Activated CD8-positive, alpha-beta memory T cell treated with anti-CD3 and anti-CD28 coated beads, Interleukin-2, amount 10 ng/mL, durations not matched to agents 7 days and 5 days (primary cell): ENCODE measurements at regions not wholly inside any gene's neighbourhood (a gene's known extent, or its start where the extent isn't known, plus 50 kb on each side); places are given as distances from the start of the nearest gene placed in this dataset.
"Not testable (repeated sequence)": the region's sequence is repeated elsewhere in the genome, so short reads cannot be mapped to it uniquely, and the experiment has no call there.

Source experiments
- ATAC-seq: fragments of 150-1000 bp; cut with Tn5 transposase; one replicate; pipeline ENCODE4 v1.10.0; 2021; ENCODE audit warnings: moderate library complexity
- CTCF ChIA-PET: fragments of 350-600 bp; sonication (Branson Sonifier 250); formaldehyde crosslinking; loops from one replicate; lab custom pipeline; 2021; ENCODE audit warnings: antibody characterized with exemption; lab: Charles Lee
- DNase-seq: peaks from one replicate; pipeline ENCODE4 v3.0.0-alpha.2; 2020
- H3K27ac Mint-ChIP-seq: one replicate; pipeline ENCODE4 v1.8.0; 2021; ENCODE audit warnings: mild to moderate bottlenecking, mixed read lengths
- H3K27me3 Mint-ChIP-seq: one replicate; pipeline ENCODE4 v1.8.0; 2021; ENCODE audit warnings: mixed read lengths
- H3K36me3 Mint-ChIP-seq: one replicate; pipeline ENCODE4 v1.8.0; 2021; ENCODE audit warnings: mild to moderate bottlenecking, mixed read lengths
- H3K4me1 Mint-ChIP-seq: one replicate; pipeline ENCODE4 v1.8.0; 2021; ENCODE audit warnings: mixed read lengths
- H3K4me3 Mint-ChIP-seq: one replicate; pipeline ENCODE4 v1.8.0; 2021; ENCODE audit warnings: mild to moderate bottlenecking, moderate library complexity, mixed read lengths
- H3K9me3 Mint-ChIP-seq: one replicate; pipeline ENCODE4 v1.8.0; 2022; ENCODE audit warnings: low read depth, mixed read lengths

GRCh38 chr4:9696561-9696960 is 84.9 kb upstream of the DRD5 start:
- H3K36me3 Mint-ChIP-seq, H3K27me3 Mint-ChIP-seq, H3K4me3 Mint-ChIP-seq, H3K27ac Mint-ChIP-seq, CTCF ChIA-PET, H3K9me3 Mint-ChIP-seq, ATAC-seq, DNase-seq: not testable (repeated sequence)
- peaks cover 15% of the 10 kb centered on the region for H3K4me1 Mint-ChIP-seq

GRCh38 chr4:9702019-9702418 is 79.4 kb upstream of the DRD5 start:
- H3K27ac Mint-ChIP-seq, H3K9me3 Mint-ChIP-seq, H3K4me3 Mint-ChIP-seq, DNase-seq, CTCF ChIA-PET, H3K27me3 Mint-ChIP-seq, H3K36me3 Mint-ChIP-seq, ATAC-seq: not testable (repeated sequence)
- peaks cover 20% of the 10 kb centered on the region for H3K4me1 Mint-ChIP-seq

- not testable (repeated sequence) for DNase-seq, H3K27ac Mint-ChIP-seq, H3K36me3 Mint-ChIP-seq, H3K9me3 Mint-ChIP-seq, ATAC-seq, H3K4me3 Mint-ChIP-seq, H3K27me3 Mint-ChIP-seq
- peaks cover 20% of the 10 kb centered on the region for H3K4me1 Mint-ChIP-seq
- CTCF ChIA-PET: interaction anchor here (1.0 to 3.8 kb wide), 5 partner anchors 10 to 702 kb away, joined by 3 to 42 read pairs (median 4); no protein-coding TSS in a partner anchor
Measured at GRCh38 chr4:9702696-9703095, 78.7 kb upstream of the DRD5 start.

- no peaks in the 10 kb centered on the region for H3K36me3 Mint-ChIP-seq
- H3K27ac Mint-ChIP-seq: no peak overlapping the region
- CTCF ChIA-PET: interaction anchor here (0.8 to 3.8 kb wide), 11 partner anchors 10 to 701 kb away, joined by 3 to 42 read pairs (median 3); no protein-coding TSS in a partner anchor
- peaks cover 20% of the 10 kb centered on the region for H3K4me1 Mint-ChIP-seq
- H3K9me3 Mint-ChIP-seq: no peaks in the 10 kb centered on the region
- ATAC-seq: peak; percentile 51
- no peak overlapping the region for H3K4me3 Mint-ChIP-seq
- H3K27me3 Mint-ChIP-seq: no peaks in the 10 kb centered on the region
- peak; percentile 85 for DNase-seq
Measured at GRCh38 chr4:9703391-9703790, 78.0 kb upstream of the DRD5 start.

GRCh38 chr4:9704126-9704525 is 77.3 kb upstream of the DRD5 start:
- not testable (repeated sequence) for H3K4me3 Mint-ChIP-seq, H3K9me3 Mint-ChIP-seq, H3K36me3 Mint-ChIP-seq, H3K27ac Mint-ChIP-seq, H3K27me3 Mint-ChIP-seq, ATAC-seq, DNase-seq
- CTCF ChIA-PET: interaction anchor here (0.9 to 3.8 kb wide), 8 partner anchors 9 to 392 kb away, joined by 3 to 42 read pairs (median 3); no protein-coding TSS in a partner anchor
- peaks cover 20% of the 10 kb centered on the region for H3K4me1 Mint-ChIP-seq

GRCh38 chr4:9704551-9705332 is 76.7 kb upstream of the DRD5 start:
- DNase-seq (no peak), ATAC-seq (no peak)
- peaks cover 20% of the 10 kb centered on the region for H3K4me1 Mint-ChIP-seq
- H3K36me3 Mint-ChIP-seq: no peaks in the 10 kb centered on the region
- CTCF ChIA-PET: interaction anchor here (1.4 to 3.8 kb wide), 4 partner anchors 13 to 391 kb away, joined by 3 to 42 read pairs (median 8); no protein-coding TSS in a partner anchor
- H3K27ac Mint-ChIP-seq: no peak overlapping the region
- H3K9me3 Mint-ChIP-seq: no peaks in the 10 kb centered on the region
- no peak overlapping the region for H3K4me3 Mint-ChIP-seq
- H3K27me3 Mint-ChIP-seq: no peaks in the 10 kb centered on the region

- H3K9me3 Mint-ChIP-seq, H3K27ac Mint-ChIP-seq, CTCF ChIA-PET, DNase-seq, H3K36me3 Mint-ChIP-seq, H3K4me3 Mint-ChIP-seq, ATAC-seq, H3K27me3 Mint-ChIP-seq: not testable (repeated sequence)
- peaks cover 17% of the 10 kb centered on the region for H3K4me1 Mint-ChIP-seq
Measured at GRCh38 chr4:9707281-9707680, 74.2 kb upstream of the DRD5 start.

GRCh38 chr4:9707936-9708335 is 73.5 kb upstream of the DRD5 start:
- H3K4me3 Mint-ChIP-seq, H3K27ac Mint-ChIP-seq, H3K9me3 Mint-ChIP-seq, ATAC-seq, H3K36me3 Mint-ChIP-seq, H3K27me3 Mint-ChIP-seq, DNase-seq, CTCF ChIA-PET: not testable (repeated sequence)
- H3K4me1 Mint-ChIP-seq: peaks cover 14% of the 10 kb centered on the region

GRCh38 chr4:9709724-9710123 is 71.7 kb upstream of the DRD5 start:
- H3K27ac Mint-ChIP-seq: no peak overlapping the region
- H3K4me3 Mint-ChIP-seq: no peak overlapping the region
- H3K4me1 Mint-ChIP-seq: no peaks in the 10 kb centered on the region
- H3K36me3 Mint-ChIP-seq: no peaks in the 10 kb centered on the region
- no peaks in the 10 kb centered on the region for H3K27me3 Mint-ChIP-seq
- CTCF ChIA-PET: no interaction called here
- ATAC-seq (no peak), DNase-seq (no peak)
- H3K9me3 Mint-ChIP-seq: peaks cover 2% of the 10 kb centered on the region

- H3K4me3 Mint-ChIP-seq, H3K4me1 Mint-ChIP-seq, ATAC-seq, CTCF ChIA-PET, H3K27ac Mint-ChIP-seq, DNase-seq, H3K36me3 Mint-ChIP-seq, H3K9me3 Mint-ChIP-seq: not testable (repeated sequence)
- H3K27me3 Mint-ChIP-seq: peaks cover 16% of the 10 kb centered on the region
Measured at GRCh38 chr4:9715271-9715670, 66.2 kb upstream of the DRD5 start.

GRCh38 chr4:9716093-9716492 is 65.3 kb upstream of the DRD5 start:
- no peak overlapping the region for H3K27ac Mint-ChIP-seq
- ATAC-seq (no peak), DNase-seq (no peak)
- H3K9me3 Mint-ChIP-seq: peaks cover 2% of the 10 kb centered on the region
- peaks cover 22% of the 10 kb centered on the region for H3K27me3 Mint-ChIP-seq
- no peaks in the 10 kb centered on the region for H3K36me3 Mint-ChIP-seq
- no peak overlapping the region for H3K4me3 Mint-ChIP-seq
- CTCF ChIA-PET: no interaction called here
- H3K4me1 Mint-ChIP-seq: peaks cover 2% of the 10 kb centered on the region

GRCh38 chr4:9718246-9718939 is 63.0 kb upstream of the DRD5 start:
- H3K9me3 Mint-ChIP-seq, DNase-seq, H3K36me3 Mint-ChIP-seq, ATAC-seq, H3K4me1 Mint-ChIP-seq, CTCF ChIA-PET, H3K4me3 Mint-ChIP-seq, H3K27ac Mint-ChIP-seq: not testable (repeated sequence)
- H3K27me3 Mint-ChIP-seq: peaks cover 22% of the 10 kb centered on the region

GRCh38 chr4:9722131-9722530 is 59.3 kb upstream of the DRD5 start:
- H3K27ac Mint-ChIP-seq, H3K4me1 Mint-ChIP-seq, DNase-seq, H3K36me3 Mint-ChIP-seq, CTCF ChIA-PET, H3K4me3 Mint-ChIP-seq, H3K9me3 Mint-ChIP-seq, ATAC-seq: not testable (repeated sequence)
- peaks cover 28% of the 10 kb centered on the region for H3K27me3 Mint-ChIP-seq
